K562 (cell line): ENCODE measurements at regions not wholly inside any gene's neighbourhood (a gene's known extent, or its start where the extent isn't known, plus 50 kb on each side); places are given as distances from the start of the nearest gene placed in this dataset.

Source experiments
- COPS2 ChIP-seq: fragments of 450-650 bp; conservative IDR thresholded peaks from 2 replicates; pipeline ENCODE4 v1.6.1; 2016; ENCODE audit warnings: mild to moderate bottlenecking, moderate library complexity
- CTCF ChIP-seq, 3 experiments: IDR thresholded peaks in 2 of 3; conservative IDR thresholded peaks in 1 of 3; 2 replicates each; pipeline ENCODE4 v1.5.1; 2011 to 2012; ENCODE audit warnings: low read length in 3 of 3, mild to moderate bottlenecking in 3 of 3, control low read depth in 2 of 3, improper control_type of control experiment in 1 of 3, inconsistent platforms in 1 of 3, low read depth in 1 of 3, mixed read lengths in 1 of 3, moderate library complexity in 1 of 3; ENCODE audit not compliant: insufficient read depth in 2 of 3
- ETV5 ChIP-seq: sonication (generic); formaldehyde crosslinking; IDR thresholded peaks from 2 replicates; pipeline ENCODE4 v1.4.0; 2020; ENCODE audit warnings: low read depth, mild to moderate bottlenecking, missing genetic modification reagents
- GABPA ChIP-seq: fragments of 200-800 bp; sonication (Bioruptor generic); conservative IDR thresholded peaks from 2 replicates; pipeline ENCODE4 v1.6.1; 2016; ENCODE audit warnings: low read depth, missing genetic modification characterization, missing compliant biosample characterization
- MIER1 ChIP-seq: fragments of 450-650 bp; IDR thresholded peaks from 2 replicates; pipeline ENCODE4 v1.6.1; 2016; ENCODE audit warnings: antibody characterized with exemption, mild to moderate bottlenecking, low read depth
- MTA3 ChIP-seq: fragments of 450-650 bp; formaldehyde crosslinking; IDR thresholded peaks from 2 replicates; pipeline ENCODE4 v1.6.1; 2017; ENCODE audit warnings: mild to moderate bottlenecking, borderline replicate concordance
- MXD1 ChIP-seq: fragments of 250-450 bp; sonication (Bioruptor Pico); IDR thresholded peaks from 2 replicates; pipeline ENCODE4 v1.8.0; 2021; ENCODE audit warnings: borderline replicate concordance, mild to moderate bottlenecking, moderate library complexity; ENCODE audit not compliant: poor library complexity, severe bottlenecking
- NFIC ChIP-seq: fragments of 450-650 bp; IDR thresholded peaks from 2 replicates; pipeline ENCODE4 v1.6.1; 2017; ENCODE audit warnings: mild to moderate bottlenecking, inconsistent platforms
- NR2C2 ChIP-seq, 2 experiments: fragments of 200-800 bp in 1 of 2; sonication (Bioruptor generic) in 1 of 2; sonication (generic) in 1 of 2; formaldehyde crosslinking in 1 of 2; IDR thresholded peaks; 2 replicates each; pipeline versions ENCODE4 v1.6.1 to v1.8.0; 2016 to 2022; ENCODE audit warnings: mild to moderate bottlenecking in 1 of 2, missing compliant biosample characterization in 1 of 2, missing genetic modification characterization in 1 of 2, missing genetic modification reagents in 1 of 2
- PRDM10 ChIP-seq: fragments of 450-650 bp; IDR thresholded peaks from 2 replicates; pipeline ENCODE4 v1.6.1; 2018; ENCODE audit not compliant: partially characterized antibody
- REST ChIP-seq, 2 experiments: fragments of 450-650 bp; formaldehyde crosslinking in 1 of 2; IDR thresholded peaks; 2 replicates each; pipeline versions ENCODE4 v1.4.0 to v1.6.1; 2014 to 2020; ENCODE audit warnings: mild to moderate bottlenecking in 2 of 2, borderline replicate concordance in 1 of 2, low read depth in 1 of 2
- SETDB1 ChIP-seq: IDR thresholded peaks from one replicate; pipeline ENCODE4 v1.6.1; 2012; ENCODE audit warnings: low read length, control low read depth, inconsistent platforms
- SIN3A ChIP-seq, 2 experiments: fragments of 150-350 bp in 1 of 2; IDR thresholded peaks; 2 replicates each; pipeline ENCODE4 v1.6.1; 2011 to 2016; ENCODE audit warnings: borderline replicate concordance in 2 of 2, low read depth in 2 of 2, low read length in 2 of 2, mild to moderate bottlenecking in 2 of 2, moderate library complexity in 2 of 2; ENCODE audit not compliant: control insufficient read depth in 1 of 2
- THRB ChIP-seq: fragments of 450-650 bp; formaldehyde crosslinking; conservative IDR thresholded peaks from 2 replicates; pipeline ENCODE4 v1.4.0; 2022; ENCODE audit warnings: mild to moderate bottlenecking, missing genetic modification characterization

GRCh38 chr6:132213191-132213590, 188.1 kb downstream of the MOXD1 start:
- TF ChIP-seq NR2C2 (CRISPR knock-in tag; IDR thresholded peaks at IDR 0.05) (no peak), NR2C2 (tag; IDR thresholded peaks at IDR 0.05) (no peak), MXD1 (CRISPR knock-in tag) (no peak), PRDM10 (no peak), THRB (CRISPR knock-in tag) (no peak), NFIC (no peak), CTCF (IDR thresholded peaks at IDR 0.05 in 2 of 3, conservative IDR thresholded peaks at IDR 0.05 in 1 of 3; ENCODE audit: insufficient read depth in 2 of 3, low read depth in 1 of 3, low read length in 3 of 3) (no peak), ETV5 (no peak), MTA3 (no peak), SIN3A (IDR thresholded peaks at IDR 0.05; ENCODE audit: borderline replicate concordance in 2 of 2, control insufficient read depth in 1 of 2, low read depth in 2 of 2, low read length in 2 of 2) (no peak), COPS2 (no peak), SETDB1 (no peak), REST (IDR thresholded peaks at IDR 0.05; ENCODE audit: borderline replicate concordance) (no peak), REST (CRISPR knock-in tag; IDR thresholded peaks at IDR 0.05; ENCODE audit: low read depth) (no peak), GABPA (tag) (no peak), MIER1 (no peak)
